GM18867 (cell line): ENCODE measurements at regions not wholly inside any gene's neighbourhood (a gene's known extent, or its start where the extent isn't known, plus 50 kb on each side); places are given as distances from the start of the nearest gene placed in this dataset.
"Not testable (repeated sequence)": the region's sequence is repeated elsewhere in the genome, so short reads cannot be mapped to it uniquely, and the experiment has no call there.

Experiments
- ATAC-seq: cut with Tn5 transposase; IDR thresholded peaks from one replicate; pipeline ENCODE4 v1.9.1; 2021; ENCODE audit warnings: mild to moderate bottlenecking, moderate library complexity; ENCODE audit not compliant: unreplicated experiment

DNA sequence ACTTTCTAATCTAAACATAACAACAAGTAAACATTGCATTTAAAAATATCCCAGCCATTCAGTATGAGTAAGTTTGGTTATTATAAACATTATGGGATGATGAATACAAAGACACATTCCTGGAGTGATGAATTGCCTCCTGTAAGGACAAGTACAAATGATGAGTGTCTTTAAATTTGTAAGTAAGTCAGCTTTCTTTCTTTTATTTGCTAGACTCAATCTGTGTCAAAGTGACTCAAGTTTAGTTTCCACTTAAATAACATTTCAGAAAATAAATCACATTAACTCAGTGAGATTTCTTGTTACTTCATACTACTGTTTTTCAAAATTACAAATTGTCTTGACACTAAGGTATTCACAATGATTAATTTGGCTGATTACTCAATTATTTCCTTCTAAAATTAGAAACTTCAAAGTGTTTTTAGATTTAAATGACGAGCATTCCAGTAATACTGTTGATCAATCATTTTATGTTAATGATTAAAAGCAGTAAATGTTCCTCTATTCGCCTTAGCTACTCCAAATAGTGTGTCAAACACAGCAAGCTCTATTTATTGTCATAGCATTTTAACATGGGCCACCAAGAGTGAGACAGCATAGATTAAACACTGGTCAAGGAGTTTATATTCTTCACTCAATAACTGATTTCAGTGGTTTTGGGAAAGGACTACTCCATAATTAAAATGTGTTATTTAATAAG, 658.0 kb upstream of the MDGA2 start:
- ATAC-seq: no peak

- ATAC-seq: no peak
These were observed 656.0 kb upstream of the MDGA2 start for GRCh38 chr14:48331421-48331820.

GRCh38 chr14:48325486-48325885, 650.1 kb upstream of the MDGA2 start:
- ATAC-seq: no peak

GRCh38 chr14:48323665-48324064, 648.3 kb upstream of the MDGA2 start:
- no peak for ATAC-seq

GRCh38 chr14:48319823-48320222, 644.4 kb upstream of the MDGA2 start:
- no peak for ATAC-seq

DNA sequence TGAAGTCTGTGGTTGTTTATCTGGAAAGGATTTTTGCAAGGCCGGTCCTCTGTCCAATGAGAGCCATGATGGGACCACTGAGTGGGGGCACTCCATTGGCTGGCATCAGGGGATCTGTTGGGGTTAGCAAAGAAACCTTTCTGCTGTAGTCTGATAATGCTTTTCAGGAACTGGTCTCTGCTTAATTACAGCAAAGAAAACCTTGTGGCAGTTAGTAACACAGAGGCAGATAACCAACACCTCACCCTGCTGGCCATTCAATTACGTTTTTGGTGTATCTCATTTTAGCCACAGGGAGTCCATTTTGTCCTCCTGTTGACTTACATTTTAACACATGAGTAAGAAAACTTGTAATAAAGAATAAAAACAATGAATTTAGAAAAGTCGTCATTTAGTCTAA, 629.3 kb upstream of the MDGA2 start:
- no peak for ATAC-seq

DNA sequence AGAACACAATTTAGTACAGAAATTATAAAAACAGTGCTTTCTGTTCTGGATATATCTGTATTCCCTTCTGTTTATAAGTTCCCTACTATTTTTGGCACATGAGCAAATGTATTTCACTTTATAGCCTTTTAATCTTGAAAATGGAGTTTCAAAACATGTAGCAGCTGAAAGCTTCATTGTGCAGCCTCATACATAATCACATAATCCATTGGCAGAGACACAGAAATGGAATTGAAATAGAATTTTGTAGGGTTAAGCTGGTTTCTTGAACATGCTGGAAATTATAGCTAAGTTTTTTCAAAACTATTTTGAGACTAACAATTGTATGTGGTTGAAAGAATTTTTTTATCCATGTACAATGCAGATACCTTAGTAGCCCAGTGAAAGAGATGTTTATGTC, 614.3 kb upstream of the MDGA2 start:
- ATAC-seq: no peak

DNA sequence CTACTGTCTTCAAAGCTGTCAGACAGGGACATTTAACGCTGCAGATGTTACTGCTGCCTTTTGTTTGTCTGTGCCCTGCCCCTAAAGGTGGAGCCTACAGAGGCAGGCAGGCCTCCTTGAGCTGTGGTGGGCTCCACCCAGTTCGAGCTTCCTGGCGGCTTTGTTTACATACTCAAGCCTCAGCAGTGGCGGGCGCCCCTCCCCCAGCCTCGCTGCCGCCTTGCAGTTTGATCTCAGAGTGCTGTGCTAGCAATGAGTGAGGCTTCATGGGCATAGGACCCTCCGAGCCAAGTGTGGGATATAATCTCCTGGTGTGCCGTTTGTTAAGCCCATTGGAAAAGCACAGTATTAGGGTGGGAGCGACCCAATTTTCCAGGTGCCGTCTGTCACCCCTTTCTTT, 609.8 kb upstream of the MDGA2 start:
- ATAC-seq: not testable (repeated sequence)

DNA sequence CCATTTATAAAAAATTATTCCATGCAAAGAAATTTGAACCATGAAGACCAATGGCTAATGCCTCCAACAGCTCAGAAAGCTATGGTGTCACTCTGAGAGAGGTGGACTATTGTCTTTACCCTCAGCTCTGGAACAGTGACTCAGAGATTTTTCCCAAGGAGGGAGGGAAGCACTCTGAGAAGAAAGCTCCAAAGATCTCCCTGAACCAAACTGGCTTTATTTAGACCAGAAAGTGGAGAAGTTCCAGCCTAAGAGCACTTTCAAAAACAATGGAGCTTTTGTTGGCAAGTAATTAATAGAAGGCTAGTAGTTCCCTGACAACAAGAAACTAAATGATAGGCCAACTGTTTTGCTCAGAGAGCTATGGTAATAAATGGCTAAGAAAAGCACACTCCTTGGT, 599.9 kb upstream of the MDGA2 start:
- ATAC-seq: no peak

GRCh38 chr14:48274826-48275225, 599.4 kb upstream of the MDGA2 start:
- no peak for ATAC-seq

GRCh38 chr14:48267926-48268325, 592.5 kb upstream of the MDGA2 start:
- not testable (repeated sequence) for ATAC-seq

DNA sequence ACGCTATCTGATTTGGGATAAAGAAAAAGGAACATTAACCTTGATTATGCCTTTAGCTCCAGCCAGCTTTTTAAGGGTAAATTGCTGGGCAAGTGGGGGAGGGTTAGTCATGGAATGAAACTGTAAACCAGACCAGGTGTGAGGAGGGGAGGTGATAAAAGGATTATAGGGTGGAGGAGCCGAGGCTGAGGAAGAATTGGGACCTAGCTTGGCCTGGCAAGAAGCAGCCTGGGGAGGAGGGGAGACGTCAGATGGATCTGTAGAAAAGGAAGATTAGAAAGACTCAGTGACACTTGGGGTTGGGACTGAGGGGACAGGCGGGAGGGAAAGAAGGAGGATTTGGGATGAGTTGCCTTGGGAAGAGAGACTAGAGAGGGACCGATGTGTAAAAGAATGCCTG, 590.8 kb upstream of the MDGA2 start:
- ATAC-seq: not testable (repeated sequence)

DNA sequence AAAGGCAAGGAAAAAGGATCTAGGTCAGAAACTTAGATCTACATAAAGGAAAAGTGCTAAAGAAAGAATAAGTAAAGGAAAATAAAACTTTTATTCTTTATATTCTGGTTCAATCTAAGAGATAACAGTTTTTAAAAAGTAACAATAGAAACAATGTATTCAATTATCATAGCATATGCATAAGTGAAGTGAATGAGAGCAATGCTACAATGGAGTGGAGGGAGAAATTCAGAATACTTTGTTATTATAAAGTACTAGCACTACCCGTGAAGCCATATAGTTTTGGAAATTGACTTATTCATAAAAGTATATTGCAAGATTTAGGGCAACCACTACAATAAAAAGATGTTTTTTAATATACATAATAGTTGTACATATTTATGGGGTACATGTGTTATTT, 586.0 kb upstream of the MDGA2 start:
- no peak for ATAC-seq

GRCh38 chr14:48260394-48261295, 585.2 kb upstream of the MDGA2 start:
- ATAC-seq: not testable (repeated sequence)

- not testable (repeated sequence) for ATAC-seq
These were observed 584.5 kb upstream of the MDGA2 start for GRCh38 chr14:48259876-48260275.

DNA sequence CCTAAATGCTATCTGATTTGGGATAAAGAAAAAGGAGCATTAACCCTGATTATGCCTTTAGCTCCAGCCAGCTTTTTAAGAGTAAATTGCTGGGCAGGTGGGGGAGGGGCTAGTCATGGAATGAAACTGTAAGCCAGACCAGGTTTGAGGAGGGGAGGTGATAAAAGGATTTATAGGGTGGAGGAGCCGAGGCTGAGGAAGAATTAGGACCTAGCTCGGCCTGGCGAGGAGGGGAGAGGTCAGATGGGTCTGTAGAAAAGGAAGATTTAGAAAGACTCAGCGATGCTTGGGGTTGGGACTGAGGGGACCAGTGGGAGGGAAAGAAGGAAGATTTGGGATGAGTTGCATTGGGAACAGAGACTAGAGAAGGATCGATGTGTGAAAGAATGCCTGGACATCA, 583.8 kb upstream of the MDGA2 start:
- not testable (repeated sequence) for ATAC-seq

DNA sequence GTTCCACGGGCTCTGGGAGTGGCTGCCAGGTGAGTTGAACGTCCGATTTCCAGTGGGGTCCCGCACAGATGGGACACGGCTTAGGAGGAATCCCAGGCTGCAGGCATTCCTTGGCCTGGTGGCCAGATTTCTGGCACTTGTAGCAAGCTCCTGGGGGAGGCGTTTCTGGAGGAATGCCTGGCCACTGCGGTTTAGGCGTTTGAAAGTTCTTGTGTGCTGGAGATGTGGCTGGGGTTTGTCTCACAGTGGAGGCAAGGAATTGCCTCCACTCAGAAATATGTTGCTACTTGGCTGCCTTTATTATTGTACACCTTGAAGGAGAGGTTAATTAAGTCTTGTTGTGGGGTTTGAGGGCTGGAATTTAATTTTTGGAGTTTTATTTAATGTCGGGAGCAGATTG, 583.3 kb upstream of the MDGA2 start:
- not testable (repeated sequence) for ATAC-seq

- ATAC-seq: no peak
These were observed 577.6 kb upstream of the MDGA2 start for GRCh38 chr14:48253020-48253419.

DNA sequence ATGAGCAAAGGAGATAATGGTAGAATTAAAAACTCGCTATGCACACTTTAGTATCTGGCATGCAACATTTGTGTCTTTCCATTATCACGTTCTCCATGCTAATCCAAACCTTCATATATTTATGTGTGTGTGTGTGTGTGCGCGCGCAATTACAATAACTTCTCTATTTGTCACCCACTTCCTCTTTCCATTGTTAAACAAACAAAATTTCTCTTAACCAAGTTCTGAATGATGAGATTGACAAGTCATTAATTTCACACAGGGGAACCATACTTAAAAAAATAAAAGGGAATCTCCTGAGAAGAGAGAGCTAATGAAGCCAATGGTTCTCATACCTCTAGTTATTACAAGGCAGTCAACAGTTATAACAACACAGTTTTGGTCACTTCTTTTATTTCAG, 575.9 kb upstream of the MDGA2 start:
- no peak for ATAC-seq

DNA sequence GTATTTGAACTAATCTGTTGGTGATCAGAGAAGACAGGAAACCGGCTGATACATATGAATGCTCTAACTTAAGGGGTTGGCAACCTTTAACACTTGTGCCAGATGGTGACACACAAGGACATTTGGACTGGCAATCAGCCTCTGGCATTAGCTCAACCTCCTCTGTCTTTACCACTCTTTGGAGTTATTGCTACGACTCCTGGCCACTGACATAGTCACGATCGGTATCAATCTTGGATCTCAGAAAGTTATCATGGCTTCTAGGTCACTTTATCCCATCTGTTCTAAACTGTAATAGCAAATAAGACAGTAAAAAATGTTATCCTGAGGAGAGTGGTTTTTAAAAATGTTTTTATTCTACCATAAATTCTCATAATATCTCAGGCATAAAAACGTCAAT, 575.2 kb upstream of the MDGA2 start:
- ATAC-seq: no peak

DNA sequence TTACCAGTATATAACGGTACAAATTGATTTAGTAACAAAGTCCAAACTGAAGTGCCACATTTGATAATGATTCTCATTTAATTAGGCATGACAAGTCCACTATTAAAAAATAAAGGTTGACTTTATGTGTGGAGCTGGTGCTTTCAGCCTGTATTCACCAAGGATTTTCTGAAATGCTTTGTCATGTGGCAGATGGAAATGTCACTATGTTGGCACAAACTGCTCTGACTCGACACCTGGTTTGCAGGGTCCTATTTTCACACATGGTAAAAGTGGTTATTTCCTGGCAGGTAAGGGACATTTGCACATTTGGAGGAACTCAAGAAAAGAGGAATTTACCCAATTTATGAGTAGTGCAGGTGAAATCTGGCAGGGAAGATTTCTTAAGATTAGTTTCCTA, 572.6 kb upstream of the MDGA2 start:
- no peak for ATAC-seq

DNA sequence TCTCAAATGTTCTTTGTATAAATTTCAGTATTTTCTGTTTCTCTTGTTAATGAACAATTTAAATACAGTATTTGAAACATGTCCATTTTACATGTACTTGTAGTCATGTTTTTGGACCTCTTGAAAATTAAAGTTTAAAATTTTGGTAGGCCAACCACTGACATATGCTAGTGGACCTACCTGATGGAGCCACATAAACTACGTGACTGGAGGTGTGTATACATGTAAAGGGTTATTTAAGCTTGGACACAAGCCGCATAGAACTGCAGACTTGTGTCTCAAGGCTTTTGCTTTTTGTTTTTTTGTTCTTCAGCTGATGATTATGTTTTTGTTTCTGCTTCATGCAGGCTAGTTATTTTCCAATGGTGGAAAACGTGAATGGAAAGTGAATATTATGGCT, 568.5 kb upstream of the MDGA2 start:
- ATAC-seq: no peak
